Activated T-helper 1 cell treated with anti-CD3 and anti-CD28 coated beads, Interleukin-12 subunit alpha, Interleukin-12 subunit beta, Interleukin-2, Interleukin-4 antibody, amounts not matched to agents 30 ng/mL and 10 ng/mL and 1 ng/mL, durations not matched to agents 14 hours and 24 hours and 36 hours (primary cell): ENCODE measurements at regions not wholly inside any gene's neighbourhood (a gene's known extent, or its start where the extent isn't known, plus 50 kb on each side); places are given as distances from the start of the nearest gene placed in this dataset.

Experiments
- DNase-seq: peaks from one replicate; pipeline ENCODE4 v3.0.0; 2021; ENCODE audit warnings: low spot score
- H3K27ac Mint-ChIP-seq: one replicate; pipeline ENCODE4 v1.8.0; 2021; ENCODE audit warnings: mild to moderate bottlenecking, mixed read lengths
- H3K27me3 Mint-ChIP-seq: one replicate; pipeline ENCODE4 v1.8.0; 2022; ENCODE audit warnings: mild to moderate bottlenecking, moderate library complexity, mixed read lengths; ENCODE audit not compliant: insufficient read depth
- H3K36me3 Mint-ChIP-seq: one replicate; pipeline ENCODE4 v1.8.0; 2021; ENCODE audit warnings: low read depth, mixed read lengths
- H3K4me1 Mint-ChIP-seq: one replicate; pipeline ENCODE4 v1.8.0; 2021; ENCODE audit warnings: low read depth, mixed read lengths
- H3K4me3 Mint-ChIP-seq: one replicate; pipeline ENCODE4 v1.8.0; 2021; ENCODE audit warnings: mild to moderate bottlenecking, moderate library complexity, mixed read lengths
- H3K9me3 Mint-ChIP-seq: one replicate; pipeline ENCODE4 v1.8.0; 2021; ENCODE audit warnings: mixed read lengths
- intact Hi-C: fragments of 100-400 bp; cut with micrococcal nuclease; formaldehyde crosslinking; loops from one replicate; pipeline ENCODE4 v1.15.1; 2024

DNA sequence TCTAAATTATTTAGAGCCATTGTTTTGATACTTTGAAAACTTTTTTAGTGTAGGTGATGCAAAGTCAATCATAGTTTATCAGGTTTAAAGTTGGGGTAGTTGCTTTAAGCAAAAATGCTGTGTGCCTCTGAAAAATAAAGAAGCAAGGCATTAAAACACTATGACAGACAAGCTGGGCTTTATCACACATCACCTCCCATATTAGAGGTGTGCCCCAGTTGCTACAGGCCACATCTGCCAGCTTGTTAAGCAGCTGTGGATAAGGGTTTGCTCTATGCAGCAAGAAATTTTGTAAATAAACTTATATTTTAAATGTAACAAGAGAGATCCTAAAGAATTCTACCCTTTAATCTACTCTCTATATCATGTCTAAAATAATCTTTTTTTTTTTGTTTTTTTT lies 255.8 kb downstream of the B3GLCT start:
- intact Hi-C loops, result no loop called here
- no peak for DNase-seq
- H3K36me3 Mint-ChIP-seq, result no peaks in the 10 kb centered on the region
- H3K4me3 Mint-ChIP-seq, result no peak overlapping the region
- H3K27me3 Mint-ChIP-seq, result peaks cover 3% of the 10 kb centered on the region
- H3K9me3 Mint-ChIP-seq, result no peaks in the 10 kb centered on the region
- H3K27ac Mint-ChIP-seq, result no peak overlapping the region
- no peaks in the 10 kb centered on the region for H3K4me1 Mint-ChIP-seq

DNA sequence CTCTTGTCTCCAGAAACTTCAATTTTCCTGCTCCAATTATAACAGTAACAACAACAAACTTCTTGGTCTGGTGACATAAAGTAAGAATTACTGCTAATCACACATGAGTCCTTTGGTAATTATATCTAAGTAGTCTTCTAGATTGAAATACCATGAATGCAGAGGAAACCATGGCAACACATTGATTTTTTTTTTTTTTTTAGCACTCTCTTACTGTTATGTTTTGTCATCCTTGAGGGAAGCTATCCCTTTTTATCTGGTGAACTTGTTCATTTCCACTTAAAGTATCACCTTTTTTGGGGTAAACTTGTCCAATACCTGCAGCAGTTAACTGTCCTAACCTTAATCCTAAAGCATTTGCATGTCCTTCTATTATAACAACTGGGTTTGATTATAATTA lies 256.3 kb downstream of the B3GLCT start:
- no peak for DNase-seq
- intact Hi-C loops, result no loop called here
- Mint-ChIP-seq H3K36me3 (no peaks in the 10 kb centered on the region), H3K4me1 (no peaks in the 10 kb centered on the region), H3K9me3 (no peaks in the 10 kb centered on the region), H3K4me3 (no peak overlapping the region), H3K27ac (no peak overlapping the region), H3K27me3 (peaks cover 3% of the 10 kb centered on the region)

DNA sequence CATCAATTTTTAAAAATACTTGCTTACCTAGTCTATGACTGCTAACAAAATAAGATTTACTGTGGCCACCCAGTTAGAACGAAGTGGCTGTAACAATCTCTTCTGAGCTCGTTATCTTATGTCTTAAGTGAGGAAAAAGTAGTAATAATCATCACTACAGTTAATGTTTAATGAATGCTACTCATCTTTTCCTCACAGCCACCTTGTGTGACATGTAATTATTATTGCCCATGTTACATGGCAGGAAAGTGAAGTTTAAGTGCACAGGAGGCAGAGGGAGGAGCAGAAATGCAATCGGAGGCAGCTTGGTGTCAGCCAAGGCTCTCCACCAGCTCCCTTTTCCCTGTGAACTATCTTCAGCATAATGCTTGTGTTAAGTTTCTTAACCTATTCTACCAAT lies 260.3 kb downstream of the B3GLCT start:
- Mint-ChIP-seq H3K36me3 (no peaks in the 10 kb centered on the region), H3K4me1 (no peaks in the 10 kb centered on the region), H3K4me3 (no peak overlapping the region), H3K27me3 (peaks cover 4% of the 10 kb centered on the region), H3K9me3 (no peaks in the 10 kb centered on the region), H3K27ac (no peak overlapping the region)
- no peak for DNase-seq
- intact Hi-C loops, result no loop called here

DNA sequence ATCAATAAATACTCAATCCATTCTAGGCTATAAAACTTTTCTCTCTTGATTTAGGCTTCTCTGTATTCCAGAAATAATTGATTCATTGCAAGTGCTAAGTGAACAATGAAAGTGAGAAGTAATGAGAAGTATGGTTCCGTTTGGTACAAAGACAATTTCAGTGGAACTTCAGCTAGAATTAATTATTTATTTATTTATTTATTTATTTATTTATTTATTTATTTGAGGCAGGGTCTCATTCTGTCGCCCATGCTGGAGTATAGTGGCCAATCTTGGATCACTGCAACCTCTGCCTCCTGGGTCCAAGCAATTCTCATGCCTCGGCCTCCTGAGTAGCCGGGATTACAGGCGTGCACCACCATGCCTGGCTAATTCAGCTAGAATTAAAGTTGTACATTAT lies 262.1 kb downstream of the B3GLCT start:
- intact Hi-C loops, result no loop called here
- Mint-ChIP-seq H3K4me3 (no peak overlapping the region), H3K36me3 (no peaks in the 10 kb centered on the region), H3K9me3 (no peaks in the 10 kb centered on the region), H3K4me1 (no peaks in the 10 kb centered on the region), H3K27ac (no peak overlapping the region), H3K27me3 (peaks cover 1% of the 10 kb centered on the region)
- no peak for DNase-seq

DNA sequence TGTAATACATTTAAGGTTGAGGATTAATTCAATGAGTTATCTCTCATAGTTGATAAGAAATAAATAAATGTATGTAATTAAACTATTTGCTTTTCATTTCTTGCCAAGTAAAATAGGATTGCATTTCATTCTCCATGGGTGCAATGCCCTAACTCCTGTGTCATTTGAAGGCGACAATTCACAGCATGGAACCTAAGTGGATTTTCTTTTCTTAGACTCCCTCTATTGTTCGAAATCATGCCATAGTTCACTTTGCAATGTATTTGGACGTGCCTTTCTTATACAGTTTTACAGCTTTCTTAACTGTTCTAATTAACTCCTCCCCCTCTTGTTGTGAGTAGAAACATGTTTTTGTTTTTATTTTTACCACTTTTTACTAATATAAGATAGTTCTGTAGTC lies 263.0 kb downstream of the B3GLCT start:
- no peak overlapping the region for H3K4me3 Mint-ChIP-seq
- no peak for DNase-seq
- H3K27me3 Mint-ChIP-seq, result peaks cover 1% of the 10 kb centered on the region
- no peaks in the 10 kb centered on the region for H3K36me3 Mint-ChIP-seq
- H3K4me1 Mint-ChIP-seq, result no peaks in the 10 kb centered on the region
- H3K27ac Mint-ChIP-seq, result no peak overlapping the region
- intact Hi-C loops, result no loop called here
- H3K9me3 Mint-ChIP-seq, result no peaks in the 10 kb centered on the region

DNA sequence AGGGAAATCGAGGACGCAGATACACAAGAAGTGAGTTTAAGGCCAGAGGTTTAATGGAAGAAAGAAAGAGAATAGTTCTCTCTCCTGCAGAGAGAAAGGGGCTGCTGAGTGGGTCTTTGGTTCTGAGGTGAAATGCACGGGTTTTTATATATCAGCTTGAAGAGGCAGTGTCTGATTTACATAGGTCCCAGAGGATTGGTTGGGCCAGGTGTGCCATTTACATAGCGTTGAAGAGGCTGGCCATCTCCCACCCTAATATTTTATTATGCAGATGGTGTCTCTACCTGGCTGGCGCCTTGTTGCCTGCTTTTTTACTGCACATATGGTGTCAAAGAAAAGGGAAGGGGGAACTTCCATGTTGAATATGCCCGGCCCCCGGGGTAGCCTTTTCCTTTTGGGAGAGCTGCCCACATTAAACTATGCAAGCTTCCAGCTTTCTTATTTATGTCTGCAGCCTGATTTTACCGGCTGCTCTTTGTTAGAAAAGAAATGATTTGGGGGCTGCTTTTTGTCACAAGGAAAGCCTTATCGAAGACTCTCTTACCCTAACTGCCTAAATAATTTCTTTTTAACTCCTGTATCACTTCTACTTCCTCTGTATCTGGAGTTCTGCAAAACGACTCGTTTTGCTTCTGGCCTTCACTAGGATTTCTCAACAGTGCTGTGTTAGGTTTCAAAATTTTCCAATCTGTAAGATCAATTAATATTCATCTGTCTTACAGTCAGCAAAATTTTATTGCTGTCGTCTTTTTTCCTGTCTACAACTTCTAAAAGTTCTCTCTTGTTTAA lies 268.5 kb downstream of the B3GLCT start:
- DNase-seq, result no peak
- Mint-ChIP-seq H3K27ac (no peak overlapping the region), H3K9me3 (no peaks in the 10 kb centered on the region), H3K4me1 (no peaks in the 10 kb centered on the region), H3K36me3 (no peaks in the 10 kb centered on the region), H3K4me3 (no peak overlapping the region), H3K27me3 (peaks cover 1% of the 10 kb centered on the region)
- intact Hi-C loops, result no loop called here

DNA sequence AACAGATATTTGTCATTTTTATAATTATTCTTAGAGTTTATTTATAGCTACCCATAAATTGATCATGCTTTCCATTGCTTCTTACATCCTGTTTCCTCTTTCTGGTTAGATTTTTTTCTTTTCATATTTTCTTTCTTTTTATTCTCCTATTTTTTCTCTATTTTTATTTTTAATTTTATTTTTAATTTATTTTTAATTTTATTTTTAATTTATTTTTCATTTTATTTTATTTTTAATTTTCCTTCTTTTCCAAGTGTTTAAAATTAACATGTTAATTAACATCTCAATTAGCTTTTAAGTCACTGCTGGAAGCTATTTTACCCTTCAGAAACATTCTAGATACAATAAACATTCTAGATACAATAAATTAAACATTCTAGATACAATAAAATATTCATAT lies 269.6 kb downstream of the B3GLCT start:
- Mint-ChIP-seq H3K4me3 (no peak overlapping the region), H3K9me3 (no peaks in the 10 kb centered on the region), H3K27me3 (peaks cover 1% of the 10 kb centered on the region), H3K4me1 (no peaks in the 10 kb centered on the region), H3K27ac (no peak overlapping the region), H3K36me3 (no peaks in the 10 kb centered on the region)
- intact Hi-C loops, result no loop called here
- DNase-seq, result no peak

DNA sequence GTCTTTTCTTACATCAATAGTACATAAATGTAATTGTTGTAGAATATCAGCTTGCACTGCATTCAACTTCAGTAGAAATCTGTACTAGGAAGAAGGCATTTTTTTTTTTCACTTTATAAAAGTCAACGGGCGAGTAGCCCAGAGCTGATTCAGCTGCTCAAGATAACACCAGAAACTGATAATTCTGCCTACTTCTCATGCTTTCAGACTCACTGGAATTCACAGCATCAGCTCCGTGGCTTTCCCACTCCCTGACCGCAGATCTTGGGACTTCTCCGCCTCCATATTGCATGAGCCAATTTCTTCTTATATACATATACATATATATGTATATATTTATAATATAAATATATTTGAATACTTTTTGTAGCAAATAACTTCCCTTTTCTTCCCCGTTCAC lies 263.1 kb upstream of the RXFP2 start:
- Mint-ChIP-seq H3K4me1 (no peaks in the 10 kb centered on the region), H3K27ac (no peak overlapping the region)
- intact Hi-C loops, result no loop called here

DNA sequence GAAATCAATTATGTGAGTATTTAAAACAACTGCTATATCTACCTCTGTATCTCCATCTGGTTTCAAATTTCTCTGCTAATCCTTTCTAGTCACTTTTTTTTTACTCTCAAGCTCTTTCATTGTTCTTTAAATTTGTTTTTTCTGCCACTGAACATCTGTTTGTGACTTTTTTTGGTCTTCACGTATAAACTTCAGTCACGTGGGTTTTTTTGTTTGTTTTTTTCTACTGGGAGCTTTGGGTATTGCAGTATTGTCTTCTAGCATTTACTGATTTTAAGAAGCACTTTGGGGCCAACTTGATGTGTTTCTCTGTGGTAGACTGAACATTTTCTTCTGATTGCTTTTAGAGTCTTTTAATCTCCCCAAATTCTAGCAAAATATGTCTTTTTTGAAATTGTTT lies 262.6 kb upstream of the RXFP2 start:
- no peak for DNase-seq
- Mint-ChIP-seq H3K9me3 (no peaks in the 10 kb centered on the region), H3K27me3 (no peaks in the 10 kb centered on the region), H3K27ac (no peak overlapping the region), H3K36me3 (no peaks in the 10 kb centered on the region), H3K4me3 (no peak overlapping the region), H3K4me1 (no peaks in the 10 kb centered on the region)
- intact Hi-C loops, result no loop called here

More for the DNA sequence above, 263.1 kb upstream of the RXFP2 start:
- DNase-seq, result no peak
- no peak overlapping the region for H3K4me3 Mint-ChIP-seq
- no peaks in the 10 kb centered on the region for H3K9me3 Mint-ChIP-seq
- no peaks in the 10 kb centered on the region for H3K27me3 Mint-ChIP-seq
- no peaks in the 10 kb centered on the region for H3K36me3 Mint-ChIP-seq

DNA sequence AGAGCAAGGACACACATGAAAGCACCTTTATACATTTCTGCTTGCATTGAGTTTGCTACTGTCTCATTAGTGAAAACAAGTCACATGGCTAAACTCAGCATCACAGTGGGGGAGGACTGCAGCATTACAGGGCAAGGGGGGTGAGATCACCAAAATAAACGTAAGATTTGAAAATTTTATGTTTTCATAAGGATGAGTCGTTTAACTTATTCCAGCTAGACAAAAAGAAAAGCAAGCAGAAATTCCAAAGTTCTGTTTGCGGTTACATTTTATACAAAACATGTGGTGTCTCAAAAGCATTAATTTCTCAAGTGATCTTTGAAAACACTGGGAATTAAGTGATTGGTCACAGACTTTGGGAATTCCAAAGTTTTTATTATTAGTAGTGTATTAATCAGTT lies 261.4 kb upstream of the RXFP2 start:
- no peak for DNase-seq
- H3K36me3 Mint-ChIP-seq, result no peaks in the 10 kb centered on the region
- H3K4me3 Mint-ChIP-seq, result no peak overlapping the region
- intact Hi-C loops, result no loop called here
- H3K9me3 Mint-ChIP-seq, result no peaks in the 10 kb centered on the region
- no peaks in the 10 kb centered on the region for H3K27me3 Mint-ChIP-seq
- no peaks in the 10 kb centered on the region for H3K4me1 Mint-ChIP-seq
- H3K27ac Mint-ChIP-seq, result no peak overlapping the region

DNA sequence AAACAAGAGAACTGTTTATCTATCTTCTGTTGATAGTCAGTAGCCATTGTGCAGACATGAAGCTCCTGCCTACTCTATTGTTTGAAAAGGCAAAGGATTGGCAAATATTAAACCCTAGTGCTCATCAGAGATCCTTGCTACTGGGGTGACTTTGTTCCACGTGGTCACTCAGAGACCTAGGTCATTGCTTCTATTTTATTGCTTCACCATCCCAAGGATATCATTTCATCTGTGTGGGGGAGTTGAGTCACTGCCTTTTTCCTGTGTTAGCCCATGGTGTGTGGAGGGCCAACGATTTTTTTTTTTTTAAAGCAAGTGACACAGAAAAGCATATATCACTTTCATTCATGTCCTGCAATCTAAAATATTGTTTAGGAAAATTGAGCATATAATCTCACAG lies 254.1 kb upstream of the RXFP2 start:
- no peak overlapping the region for H3K27ac Mint-ChIP-seq
- intact Hi-C loops, result no loop called here
- DNase-seq, result no peak
- no peaks in the 10 kb centered on the region for H3K4me1 Mint-ChIP-seq
- no peaks in the 10 kb centered on the region for H3K36me3 Mint-ChIP-seq
- H3K9me3 Mint-ChIP-seq, result no peaks in the 10 kb centered on the region
- H3K27me3 Mint-ChIP-seq, result peaks cover 1% of the 10 kb centered on the region
- H3K4me3 Mint-ChIP-seq, result no peak overlapping the region

DNA sequence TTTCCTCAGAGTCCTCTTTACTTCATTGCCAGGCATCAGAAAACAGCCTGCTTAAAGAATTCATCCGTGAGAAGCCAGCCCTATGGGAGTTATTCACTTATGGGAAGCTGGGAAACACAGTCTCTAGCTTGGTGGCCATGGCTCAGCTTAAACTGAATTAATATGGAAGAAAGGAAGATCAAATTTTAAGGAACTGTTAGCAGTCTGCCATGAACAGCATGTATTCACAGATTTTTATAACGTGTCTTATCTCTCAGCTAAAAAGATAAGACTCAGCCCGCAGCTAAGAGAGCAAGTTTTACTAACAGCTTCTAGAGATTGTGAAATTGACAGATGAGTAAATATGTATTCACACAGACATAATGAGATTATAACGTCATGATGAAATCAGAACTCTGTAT lies 253.7 kb upstream of the RXFP2 start:
- Mint-ChIP-seq H3K27ac (no peak overlapping the region), H3K4me3 (no peak overlapping the region), H3K27me3 (peaks cover 1% of the 10 kb centered on the region), H3K9me3 (no peaks in the 10 kb centered on the region), H3K4me1 (no peaks in the 10 kb centered on the region), H3K36me3 (no peaks in the 10 kb centered on the region)
- no peak for DNase-seq
- intact Hi-C loops, result no loop called here

DNA sequence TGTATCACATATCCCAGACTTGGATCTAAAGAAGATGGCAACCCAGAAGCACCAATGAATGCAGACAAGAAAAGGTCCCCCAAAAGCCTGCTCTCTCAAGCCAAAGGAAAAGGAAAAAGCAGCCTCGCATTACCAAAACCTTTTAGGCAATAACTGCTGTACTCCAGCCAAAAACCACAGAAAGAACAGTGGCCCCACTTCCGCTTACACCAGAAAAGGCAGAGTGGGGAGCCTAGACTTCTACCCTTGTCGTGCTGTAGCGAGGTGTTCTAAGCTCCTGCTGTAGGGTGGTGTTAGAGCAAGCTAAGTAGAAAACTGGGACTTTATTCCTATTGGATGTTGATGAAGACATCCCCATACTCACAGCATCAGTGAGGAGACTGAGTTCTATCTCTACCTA lies 244.0 kb upstream of the RXFP2 start:
- no peak for DNase-seq
- H3K4me1 Mint-ChIP-seq, result no peaks in the 10 kb centered on the region
- H3K4me3 Mint-ChIP-seq, result no peak overlapping the region
- H3K27ac Mint-ChIP-seq, result no peak overlapping the region
- H3K36me3 Mint-ChIP-seq, result no peaks in the 10 kb centered on the region
- no peaks in the 10 kb centered on the region for H3K27me3 Mint-ChIP-seq
- intact Hi-C loops, result no loop called here
- peaks cover 18% of the 10 kb centered on the region for H3K9me3 Mint-ChIP-seq

DNA sequence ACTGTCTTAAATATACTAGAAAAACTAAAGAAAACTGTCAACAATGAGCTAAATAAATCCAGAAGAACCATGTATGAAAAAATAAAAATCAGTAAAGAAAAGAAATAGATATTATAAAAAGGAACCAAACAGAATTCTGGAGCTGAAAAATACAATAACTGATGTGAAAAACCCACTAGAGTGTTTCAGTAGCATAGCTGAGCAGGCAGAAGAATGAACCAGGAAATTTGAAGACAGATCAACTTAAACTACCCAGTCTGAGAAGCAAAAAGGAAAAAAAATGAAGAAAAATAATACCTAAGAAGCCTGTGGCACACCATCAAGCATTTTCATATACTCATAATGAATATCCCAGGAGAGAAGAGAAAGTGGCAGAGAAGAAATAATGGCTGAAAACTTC lies 240.1 kb upstream of the RXFP2 start:
- no peaks in the 10 kb centered on the region for H3K4me1 Mint-ChIP-seq
- intact Hi-C loops, result no loop called here
- DNase-seq, result no peak
- H3K4me3 Mint-ChIP-seq, result no peak overlapping the region
- no peaks in the 10 kb centered on the region for H3K36me3 Mint-ChIP-seq
- H3K9me3 Mint-ChIP-seq, result peaks cover 13% of the 10 kb centered on the region
- no peak overlapping the region for H3K27ac Mint-ChIP-seq
- H3K27me3 Mint-ChIP-seq, result no peaks in the 10 kb centered on the region
